ENCODE measurements at regions not wholly inside any gene's neighbourhood (a gene's known extent, or its start where the extent isn't known, plus 50 kb on each side); places are given as distances from the start of the nearest gene placed in this dataset.

DNA sequence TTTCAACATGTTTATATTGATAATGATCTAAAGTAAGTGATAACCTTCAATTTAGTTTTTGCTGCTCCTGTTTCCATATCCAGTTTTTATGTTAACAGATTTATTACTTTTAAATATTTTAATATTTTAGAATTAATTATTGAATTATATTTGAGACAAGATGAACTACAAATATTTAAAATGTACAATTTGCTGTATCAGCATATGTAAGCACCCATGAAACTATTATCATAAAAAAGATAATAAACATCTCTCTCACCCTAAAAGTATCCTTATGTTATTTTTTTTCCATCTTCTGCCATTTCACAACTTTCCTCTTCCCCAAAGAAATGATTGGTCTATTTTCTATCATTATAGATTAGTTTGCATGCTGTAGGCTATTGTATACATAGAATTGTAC is 1426.6 kb upstream of the PRR20A start:
- TF ChIP-seq, protein P1, sequence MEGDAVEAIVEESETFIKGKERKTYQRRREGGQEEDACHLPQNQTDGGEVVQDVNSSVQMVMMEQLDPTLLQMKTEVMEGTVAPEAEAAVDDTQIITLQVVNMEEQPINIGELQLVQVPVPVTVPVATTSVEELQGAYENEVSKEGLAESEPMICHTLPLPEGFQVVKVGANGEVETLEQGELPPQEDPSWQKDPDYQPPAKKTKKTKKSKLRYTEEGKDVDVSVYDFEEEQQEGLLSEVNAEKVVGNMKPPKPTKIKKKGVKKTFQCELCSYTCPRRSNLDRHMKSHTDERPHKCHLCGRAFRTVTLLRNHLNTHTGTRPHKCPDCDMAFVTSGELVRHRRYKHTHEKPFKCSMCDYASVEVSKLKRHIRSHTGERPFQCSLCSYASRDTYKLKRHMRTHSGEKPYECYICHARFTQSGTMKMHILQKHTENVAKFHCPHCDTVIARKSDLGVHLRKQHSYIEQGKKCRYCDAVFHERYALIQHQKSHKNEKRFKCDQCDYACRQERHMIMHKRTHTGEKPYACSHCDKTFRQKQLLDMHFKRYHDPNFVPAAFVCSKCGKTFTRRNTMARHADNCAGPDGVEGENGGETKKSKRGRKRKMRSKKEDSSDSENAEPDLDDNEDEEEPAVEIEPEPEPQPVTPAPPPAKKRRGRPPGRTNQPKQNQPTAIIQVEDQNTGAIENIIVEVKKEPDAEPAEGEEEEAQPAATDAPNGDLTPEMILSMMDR (IDR thresholded peaks at IDR 0.05; ENCODE audit: control extremely low read depth in 1 of 3, insufficient read depth in 1 of 3, low read depth in 1 of 3, low read length in 3 of 3): no peak
- TF ChIP-seq POLR2A (IDR thresholded peaks at IDR 0.05; ENCODE audit: control extremely low read depth in 1 of 2, low read depth in 2 of 2, low read length in 2 of 2) (no peak), CREB1 (IDR thresholded peaks at IDR 0.05) (no peak), POLR2AphosphoS5 (IDR thresholded peaks at IDR 0.05; ENCODE audit: low read depth, low read length) (no peak), EZH2 (IDR thresholded peaks at IDR 0.05; ENCODE audit: low read depth, low read length, severe bottlenecking) (no peak), TBP (IDR thresholded peaks at IDR 0.05; ENCODE audit: low read depth, low read length) (no peak), SP1 (IDR thresholded peaks at IDR 0.05; ENCODE audit: low read depth, low read length) (no peak)
- TF ChIP-seq, protein P2, sequence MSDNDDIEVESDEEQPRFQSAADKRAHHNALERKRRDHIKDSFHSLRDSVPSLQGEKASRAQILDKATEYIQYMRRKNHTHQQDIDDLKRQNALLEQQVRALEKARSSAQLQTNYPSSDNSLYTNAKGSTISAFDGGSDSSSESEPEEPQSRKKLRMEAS (IDR thresholded peaks at IDR 0.05): no peak

Measured in H1 (cell line).